Cardiac muscle cell (in vitro differentiated cells and primary cell): ENCODE measurements at regions not wholly inside any gene's neighbourhood (a gene's known extent, or its start where the extent isn't known, plus 50 kb on each side); places are given as distances from the start of the nearest gene placed in this dataset.
A peak's percentile ranks its signal among the peaks of the same experiment; 100 is the strongest.
"Not testable (repeated sequence)": the region's sequence is repeated elsewhere in the genome, so short reads cannot be mapped to it uniquely, and the experiment has no call there.

Experiments used
- DNase-seq, 2 donors: peaks; one replicate each; pipeline versions ENCODE4 v3.0.0 to v3.0.0-alpha.2; 2010 to 2017; ENCODE audit warnings: low read depth in 1 of 2, low spot score in 1 of 2
- H3K27ac ChIP-seq: fragments of 200-600 bp; sonication (generic); 2 replicates; pipeline ENCODE4 v1.5.1; 2016
- H3K27me3 ChIP-seq: fragments of 200-600 bp; sonication (generic); 2 replicates; pipeline ENCODE4 v1.6.0; 2016; ENCODE audit warnings: control low read depth
- H3K36me3 ChIP-seq: fragments of 200-600 bp; sonication (generic); 2 replicates; pipeline ENCODE4 v1.5.1; 2016; ENCODE audit warnings: control low read depth
- H3K4me1 ChIP-seq: fragments of 200-600 bp; sonication (generic); 2 replicates; pipeline ENCODE4 v1.8.1; 2017; ENCODE audit warnings: low read depth, mild to moderate bottlenecking, mixed run types
- H3K4me3 ChIP-seq: fragments of 200-600 bp; sonication (generic); 2 replicates; pipeline ENCODE4 v1.5.1; 2016; ENCODE audit warnings: mild to moderate bottlenecking
- H3K9me3 ChIP-seq: fragments of 200-600 bp; sonication (generic); 2 replicates; pipeline ENCODE4 v1.5.1; 2017; ENCODE audit warnings: low read depth, mild to moderate bottlenecking, control low read depth
- CTCF ChIP-seq: IDR thresholded peaks from 2 replicates; pipeline ENCODE4 v1.5.1; 2012; ENCODE audit warnings: low read depth, mild to moderate bottlenecking, low read length

- TF ChIP-seq CTCF = peak; percentile 44
- H3K36me3 ChIP-seq, H3K9me3 ChIP-seq, H3K27me3 ChIP-seq, H3K4me1 ChIP-seq, H3K27ac ChIP-seq: not testable (repeated sequence)
- peak; percentile 44 to 64 for DNase-seq
- peak overlapping the region; percentile 78 for H3K4me3 ChIP-seq
Observed at GRCh38 chr12:8396225-8397071, 59.3 kb upstream of the CLEC6A start.

GRCh38 chr12:8397378-8397777 is 58.4 kb upstream of the CLEC6A start:
- not testable (repeated sequence) for DNase-seq, H3K27ac ChIP-seq, H3K36me3 ChIP-seq, H3K4me1 ChIP-seq, H3K27me3 ChIP-seq, H3K9me3 ChIP-seq, H3K4me3 ChIP-seq

GRCh38 chr12:8399496-8400034 is 56.2 kb upstream of the CLEC6A start:
- not testable (repeated sequence) for DNase-seq, H3K27me3 ChIP-seq, H3K27ac ChIP-seq, H3K9me3 ChIP-seq, H3K4me1 ChIP-seq, H3K36me3 ChIP-seq, H3K4me3 ChIP-seq

GRCh38 chr12:8403834-8404233 is 51.9 kb upstream of the CLEC6A start:
- not testable (repeated sequence) for H3K36me3 ChIP-seq, H3K4me3 ChIP-seq, H3K4me1 ChIP-seq, H3K27me3 ChIP-seq, H3K27ac ChIP-seq, DNase-seq, H3K9me3 ChIP-seq

- not testable (repeated sequence) for H3K4me3 ChIP-seq, H3K27ac ChIP-seq, H3K36me3 ChIP-seq, H3K27me3 ChIP-seq, H3K4me1 ChIP-seq, DNase-seq, H3K9me3 ChIP-seq
Observed at GRCh38 chr12:8404341-8404740, 51.4 kb upstream of the CLEC6A start.
